Prostate gland (tissue), 2 donors: ENCODE measurements at regions not wholly inside any gene's neighbourhood (a gene's known extent, or its start where the extent isn't known, plus 50 kb on each side); places are given as distances from the start of the nearest gene placed in this dataset.

Experiments
- CTCF ChIP-seq, 4 experiments: fragments of 200-600 bp in 2 of 4; fragments of 450-650 bp in 2 of 4; sonication (generic) in 2 of 4; IDR thresholded peaks; 1 replicate in 3 of 4; 2 replicates in 1 of 4; pipeline ENCODE4 v1.5.1; 2016 to 2019; ENCODE audit warnings: antibody characterized with exemption in 4 of 4, mild to moderate bottlenecking in 2 of 4, moderate library complexity in 2 of 4
- POLR2A ChIP-seq: fragments of 450-650 bp; IDR thresholded peaks from one replicate; pipeline ENCODE4 v1.6.1; 2016; ENCODE audit warnings: antibody characterized with exemption, mild to moderate bottlenecking
- POLR2AphosphoS5 ChIP-seq: sonication (generic); formaldehyde crosslinking; IDR thresholded peaks from one replicate; pipeline ENCODE4 v1.6.1; 2017; ENCODE audit warnings: antibody characterized with exemption

GRCh38 chr4:123785538-123785937 lies 388.9 kb downstream of the SPRY1 start:
- no peak for TF ChIP-seq CTCF (IDR thresholded peaks at IDR 0.05)
- TF ChIP-seq POLR2A: no peak
- TF ChIP-seq POLR2AphosphoS5: no peak
